Ecto neural progenitor cell (in vitro differentiated cells): ENCODE measurements at regions not wholly inside any gene's neighbourhood (a gene's known extent, or its start where the extent isn't known, plus 50 kb on each side); places are given as distances from the start of the nearest gene placed in this dataset.
A peak's percentile ranks its signal among the peaks of the same experiment; 100 is the strongest.

ENCODE experiments used
- DNase-seq: peaks from one replicate; pipeline ENCODE4 v3.0.0-alpha.2; 2018; ENCODE audit warnings: low spot score

DNA sequence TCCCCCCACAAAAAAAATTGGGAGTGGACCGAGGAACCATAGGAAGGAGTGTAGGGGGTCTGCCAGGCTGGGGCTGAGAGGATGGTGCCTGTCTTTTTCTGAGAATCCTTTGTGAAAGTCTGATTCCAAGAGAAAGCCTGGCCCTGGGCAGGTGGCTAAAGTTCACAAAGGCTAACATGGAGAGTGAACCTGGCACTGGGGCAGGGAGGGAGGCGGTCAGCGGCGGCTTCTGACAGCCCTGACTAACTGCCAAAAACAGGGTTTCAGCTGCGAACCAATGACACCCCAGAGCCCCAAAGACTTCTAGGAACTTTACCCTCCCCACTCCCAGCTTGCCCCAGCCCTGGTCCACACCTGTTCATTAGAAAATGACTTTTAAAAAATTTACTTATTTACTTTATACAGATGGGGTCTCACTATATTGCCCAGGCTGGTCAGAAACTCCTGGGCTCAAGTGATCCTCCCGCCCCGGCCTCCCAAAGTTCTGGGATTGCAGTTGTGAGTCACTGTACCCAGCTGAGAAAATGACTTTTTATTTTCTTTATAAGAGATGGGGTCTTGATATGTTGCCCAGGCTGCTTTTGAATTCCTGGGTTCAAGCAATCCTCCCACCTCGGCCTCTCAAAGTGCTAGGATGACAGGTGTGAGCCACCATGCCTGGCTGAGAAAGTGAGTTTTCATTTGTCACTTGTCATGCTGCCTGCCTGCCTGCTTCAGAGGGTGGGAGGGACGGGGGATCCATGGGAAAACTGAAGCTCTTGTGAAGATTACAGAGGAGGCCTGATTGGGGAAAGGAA is 61.0 kb upstream of the DUSP5 start:
- no peak for DNase-seq

DNA sequence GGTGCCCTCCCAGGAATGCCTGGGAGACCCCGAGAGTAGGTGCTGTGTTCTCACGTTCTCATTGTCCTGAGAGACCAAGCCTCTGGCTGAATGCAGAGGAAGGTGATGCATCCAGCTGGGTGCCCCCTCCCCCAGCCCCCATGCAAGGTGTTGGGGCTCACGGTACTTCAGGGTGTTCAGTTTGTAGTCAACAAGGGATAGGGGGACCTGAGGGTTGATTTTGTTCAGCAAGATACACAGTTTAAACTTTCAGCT is 60.4 kb upstream of the DUSP5 start:
- DNase-seq: no peak

DNA sequence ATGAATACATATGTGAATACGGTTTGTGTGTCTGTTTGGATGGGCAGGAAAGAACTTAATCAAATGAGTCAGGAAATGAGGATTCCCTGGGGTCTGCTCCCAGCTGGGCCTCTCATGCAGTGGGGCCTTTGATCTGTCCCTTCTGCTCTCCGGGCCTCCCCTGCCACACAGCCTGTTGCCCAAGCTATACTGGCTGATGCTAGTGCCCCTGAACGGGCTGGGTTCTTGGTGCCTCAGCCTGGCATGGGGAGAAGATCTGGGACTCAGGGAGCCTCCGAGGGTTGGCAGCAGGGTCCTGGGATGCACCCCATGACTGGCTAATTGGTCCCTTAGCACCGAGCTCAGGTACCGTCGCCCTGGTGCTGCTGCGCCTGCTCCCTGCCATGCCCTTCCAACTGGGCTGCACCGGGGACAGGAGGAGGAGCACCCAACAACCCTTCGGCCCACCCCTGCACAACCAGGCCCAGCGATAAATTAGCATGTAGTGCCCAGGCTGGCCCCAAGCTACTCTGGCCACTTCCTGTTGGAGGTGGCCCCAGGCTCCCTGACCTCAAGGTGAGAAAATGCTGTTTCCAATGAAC is 59.9 kb upstream of the DUSP5 start:
- DNase-seq: no peak

DNA sequence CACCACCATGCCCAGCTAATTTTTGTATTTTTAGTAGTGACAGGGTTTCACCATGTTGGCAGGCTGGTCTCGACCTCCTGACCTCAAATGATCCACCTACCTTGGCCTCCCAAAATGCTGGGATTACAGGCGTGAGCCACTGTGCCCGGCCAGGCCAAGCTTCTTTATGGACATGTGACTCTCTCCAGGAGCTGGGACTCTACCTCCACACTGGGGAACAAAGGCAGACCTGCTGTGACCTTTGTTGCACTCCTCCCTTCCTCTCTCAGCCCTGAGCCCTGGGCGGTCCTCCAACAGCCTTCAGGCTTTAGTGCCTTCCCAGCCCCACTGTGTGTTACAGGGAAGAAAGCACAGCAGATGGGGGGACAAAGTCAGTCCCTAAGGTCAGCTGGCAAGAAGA is 55.0 kb upstream of the DUSP5 start:
- DNase-seq: no peak

DNA sequence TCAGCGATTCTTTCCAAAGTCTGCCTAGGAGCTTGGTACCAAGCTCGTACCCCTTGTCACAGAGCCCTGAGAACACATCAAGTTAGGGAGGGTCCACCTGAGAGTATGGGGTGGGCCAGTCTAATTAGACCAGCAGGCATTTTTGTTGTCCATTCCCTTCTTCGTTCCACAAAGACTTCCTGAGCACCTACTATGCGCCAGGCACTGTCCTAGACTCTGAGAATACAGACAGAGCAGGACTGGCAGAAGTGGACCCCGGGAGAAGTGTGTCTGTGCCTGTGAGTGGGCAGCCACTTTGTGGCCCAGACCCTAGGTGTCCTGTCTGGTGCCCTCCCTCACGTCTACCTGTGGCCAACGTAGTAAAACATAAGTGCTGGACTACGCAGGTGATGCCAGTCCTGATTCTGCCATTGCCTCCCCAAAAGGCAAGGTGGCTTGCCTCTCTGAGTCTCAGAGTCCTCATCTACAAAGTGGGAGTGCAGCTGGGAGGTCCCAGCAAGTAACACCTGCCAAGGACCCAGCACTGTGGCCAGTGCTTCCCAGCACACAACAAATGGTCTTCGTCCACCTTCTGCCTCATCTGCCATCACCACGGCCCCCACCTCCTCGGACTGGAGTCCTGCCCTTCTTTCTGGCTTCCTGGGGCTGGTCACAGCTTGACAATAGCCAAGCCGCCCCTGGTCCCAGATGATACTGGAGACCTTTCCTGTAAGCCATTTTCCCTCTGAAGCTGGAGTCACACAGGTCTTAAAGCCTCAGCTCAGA is 54.3 kb upstream of the DUSP5 start:
- no peak for DNase-seq

DNA sequence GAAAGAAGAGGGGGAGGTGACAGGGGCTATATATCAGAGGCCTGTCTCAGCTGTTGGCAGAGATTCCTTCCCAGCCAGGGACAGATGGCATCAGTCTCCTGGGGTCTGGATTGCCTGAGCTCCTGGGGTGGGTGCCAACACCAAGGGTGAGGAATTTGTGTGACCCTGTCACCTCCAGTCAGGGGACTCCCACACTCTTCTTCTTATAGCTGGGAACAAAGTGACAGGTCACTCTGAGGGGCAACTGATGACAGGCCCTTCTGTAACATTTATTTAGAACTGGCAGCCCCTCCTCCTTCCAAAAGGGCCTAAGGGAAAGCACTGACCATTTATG is 53.7 kb upstream of the DUSP5 start:
- DNase-seq: no peak

DNA sequence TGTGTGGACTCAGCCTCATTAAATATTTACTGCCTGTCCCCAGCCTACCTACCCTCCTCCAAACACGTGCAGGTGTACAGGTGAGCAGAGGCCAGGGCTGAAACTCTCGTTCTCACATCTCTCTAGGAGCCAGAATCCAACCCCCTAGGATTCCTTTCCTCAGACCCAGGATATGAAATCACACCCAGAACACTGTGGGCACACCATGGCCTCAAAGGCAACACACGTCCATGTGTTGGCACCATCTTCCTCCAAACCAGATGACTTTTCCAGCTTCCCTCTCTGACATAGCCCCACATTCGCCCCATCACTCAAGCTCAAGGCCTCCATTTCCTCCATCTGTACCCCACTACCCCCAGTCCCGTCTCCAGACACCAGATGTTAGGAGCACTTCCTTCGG is 51.8 kb upstream of the DUSP5 start:
- DNase-seq: no peak

DNA sequence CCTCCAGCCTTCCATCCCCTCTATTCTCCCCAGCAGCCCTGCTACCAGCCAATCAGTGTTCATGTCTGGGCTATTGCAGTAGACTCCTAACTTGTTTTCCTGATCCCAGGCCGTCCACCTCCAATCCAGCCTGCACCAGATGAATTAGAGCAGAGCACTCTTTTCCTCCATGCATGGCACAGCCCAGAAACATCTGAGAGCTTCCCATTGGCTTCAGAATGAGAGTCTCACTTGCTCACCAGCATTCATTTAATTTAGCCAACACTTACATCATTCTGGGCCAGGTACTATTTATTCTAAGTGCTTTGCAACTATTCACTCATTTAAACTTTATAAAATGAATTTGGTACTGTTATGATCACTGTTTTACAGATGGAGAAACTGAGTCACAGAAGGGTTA is 51.4 kb upstream of the DUSP5 start:
- no peak for DNase-seq

DNA sequence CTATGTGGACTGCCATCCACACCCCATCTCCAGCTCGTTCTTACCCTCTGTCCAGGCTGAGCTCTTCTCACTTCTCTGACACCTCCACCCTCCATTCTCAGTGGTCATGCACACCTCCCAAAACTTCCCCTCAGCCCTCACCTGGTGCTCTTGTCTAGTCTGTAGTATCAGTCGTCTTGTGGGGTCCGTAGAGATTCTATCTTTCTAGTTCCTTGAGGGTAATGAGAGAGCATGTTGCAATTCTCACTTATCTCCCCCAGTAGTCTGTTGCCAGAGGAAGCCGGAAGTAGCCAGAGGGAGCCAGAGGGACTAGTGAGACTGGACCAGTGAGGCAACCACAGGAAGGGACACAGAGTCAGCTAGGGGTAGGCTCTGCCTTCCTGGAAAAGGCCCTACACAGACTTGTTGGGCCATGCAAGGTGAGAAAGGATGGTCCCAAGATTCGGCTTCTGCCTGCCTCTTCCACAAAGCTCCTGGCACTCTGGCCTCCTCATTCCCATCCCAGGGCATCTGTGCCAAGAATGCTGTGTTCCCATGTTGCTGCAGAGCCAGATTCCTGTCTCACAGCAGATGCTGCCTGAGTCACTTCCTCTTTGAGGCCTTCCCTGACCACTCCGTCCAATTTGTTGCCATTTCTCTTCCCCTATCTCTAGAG is 50.6 kb upstream of the DUSP5 start:
- peak; percentile 33 for DNase-seq

DNA sequence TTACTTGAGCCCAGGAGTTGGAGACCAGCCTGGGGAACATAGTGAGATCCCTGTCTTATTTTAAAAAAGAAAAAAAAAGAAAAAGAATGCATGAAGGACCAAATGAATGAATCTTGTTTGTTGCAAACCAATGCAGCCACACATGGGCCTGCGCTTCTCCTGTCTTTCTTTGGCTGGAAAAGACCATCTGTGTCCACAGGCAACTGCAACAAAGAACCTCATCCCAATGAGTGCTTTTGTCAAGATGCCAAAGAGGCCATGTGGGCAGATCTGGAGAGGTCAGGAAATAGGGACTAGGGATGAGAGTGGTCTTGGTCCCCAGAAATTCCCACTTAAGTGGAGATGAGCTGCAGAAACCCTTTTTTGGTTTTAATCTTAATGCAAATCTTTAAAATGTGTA is 49.8 kb upstream of the DUSP5 start:
- DNase-seq: no peak
